ENCODE measurements at regions not wholly inside any gene's neighbourhood (a gene's known extent, or its start where the extent isn't known, plus 50 kb on each side); places are given as distances from the start of the nearest gene placed in this dataset.

- no peak for TF ChIP-seq CTCF (IDR thresholded peaks at IDR 0.05; ENCODE audit: unreplicated experiment)
- H3K4me1 Mint-ChIP-seq (ENCODE audit: low read depth), result no peaks in the 10 kb centered on the region
These were observed 72.8 kb upstream of the ZDHHC17 start for GRCh38 chr12:76690921-76691700.

GRCh38 chr12:76692846-76693245, 71.1 kb upstream of the ZDHHC17 start:
- DNase-seq (ENCODE audit: low spot score, unreplicated experiment), result no peak
- Mint-ChIP-seq H3K27ac (no peak overlapping the region), H3K9me3 (ENCODE audit: low read depth) (no peaks in the 10 kb centered on the region), H3K4me1 (ENCODE audit: low read depth) (no peaks in the 10 kb centered on the region), H3K4me3 (ENCODE audit: low read depth) (no peak overlapping the region), H3K27me3 (peaks cover 3% of the 10 kb centered on the region), H3K36me3 (ENCODE audit: insufficient read depth) (no peaks in the 10 kb centered on the region)
- no peak for TF ChIP-seq CTCF (IDR thresholded peaks at IDR 0.05; ENCODE audit: unreplicated experiment)

More at GRCh38 chr12:76690921-76691700, 72.8 kb upstream of the ZDHHC17 start:
- no peak for DNase-seq (ENCODE audit: low spot score, unreplicated experiment)
- H3K9me3 Mint-ChIP-seq (ENCODE audit: low read depth), result no peaks in the 10 kb centered on the region
- no peak overlapping the region for H3K4me3 Mint-ChIP-seq (ENCODE audit: low read depth)
- peaks cover 3% of the 10 kb centered on the region for H3K27me3 Mint-ChIP-seq
- H3K27ac Mint-ChIP-seq, result no peak overlapping the region
- no peaks in the 10 kb centered on the region for H3K36me3 Mint-ChIP-seq (ENCODE audit: insufficient read depth)

GRCh38 chr12:76694369-76694768, 69.5 kb upstream of the ZDHHC17 start:
- DNase-seq (ENCODE audit: low spot score, unreplicated experiment), result no peak
- H3K4me3 Mint-ChIP-seq (ENCODE audit: low read depth), result no peak overlapping the region
- H3K36me3 Mint-ChIP-seq (ENCODE audit: insufficient read depth), result no peaks in the 10 kb centered on the region
- no peaks in the 10 kb centered on the region for H3K9me3 Mint-ChIP-seq (ENCODE audit: low read depth)
- H3K27ac Mint-ChIP-seq, result no peak overlapping the region
- peaks cover 3% of the 10 kb centered on the region for H3K27me3 Mint-ChIP-seq
- H3K4me1 Mint-ChIP-seq (ENCODE audit: low read depth), result peaks cover 3% of the 10 kb centered on the region
- no peak for TF ChIP-seq CTCF (IDR thresholded peaks at IDR 0.05; ENCODE audit: unreplicated experiment)

GRCh38 chr12:76696186-76696585, 67.7 kb upstream of the ZDHHC17 start:
- Mint-ChIP-seq H3K4me1 (ENCODE audit: low read depth) (peaks cover 3% of the 10 kb centered on the region), H3K36me3 (ENCODE audit: insufficient read depth) (no peaks in the 10 kb centered on the region), H3K27ac (no peak overlapping the region), H3K9me3 (ENCODE audit: low read depth) (no peaks in the 10 kb centered on the region), H3K27me3 (peaks cover 3% of the 10 kb centered on the region), H3K4me3 (ENCODE audit: low read depth) (no peak overlapping the region)
- TF ChIP-seq CTCF (IDR thresholded peaks at IDR 0.05; ENCODE audit: unreplicated experiment), result no peak
- no peak for DNase-seq (ENCODE audit: low spot score, unreplicated experiment)

- Mint-ChIP-seq H3K27ac (no peak overlapping the region), H3K9me3 (ENCODE audit: low read depth) (no peaks in the 10 kb centered on the region), H3K27me3 (peaks cover 3% of the 10 kb centered on the region), H3K4me1 (ENCODE audit: low read depth) (peaks cover 3% of the 10 kb centered on the region), H3K4me3 (ENCODE audit: low read depth) (no peak overlapping the region), H3K36me3 (ENCODE audit: insufficient read depth) (no peaks in the 10 kb centered on the region)
- TF ChIP-seq CTCF (IDR thresholded peaks at IDR 0.05; ENCODE audit: unreplicated experiment), result no peak
- DNase-seq (ENCODE audit: low spot score, unreplicated experiment), result no peak
These were observed 66.1 kb upstream of the ZDHHC17 start for GRCh38 chr12:76697849-76698248.
